ENCODE measurements at regions not wholly inside any gene's neighbourhood (a gene's known extent, or its start where the extent isn't known, plus 50 kb on each side); places are given as distances from the start of the nearest gene placed in this dataset.

GRCh38 chr7:82694022-82694421 is 250.4 kb upstream of the CACNA2D1 start:
- CTCF ChIA-PET = no interaction called here
- BruUV-seq (replicated peaks) = no TSS peak
- Histone ChIP-seq H3K4me2 (ENCODE audit: control insufficient read depth, insufficient read depth) (no peak overlapping the region), H3K79me2 (ENCODE audit: control insufficient read depth, insufficient read depth, low read length) (no peaks in the 10 kb centered on the region), H3K9ac (ENCODE audit: control insufficient read depth, insufficient read depth, low read length) (no peak overlapping the region), H3K4me1 (ENCODE audit: control insufficient read depth, insufficient read depth, low read length) (no peaks in the 10 kb centered on the region), H3K27me3 (replicated peaks in 1 of 2; ENCODE audit: control insufficient read depth in 2 of 2, insufficient read depth in 2 of 2, low read length in 1 of 2) (no peaks in the 10 kb centered on the region), H4K20me1 (ENCODE audit: control insufficient read depth, insufficient read depth) (no peaks in the 10 kb centered on the region), H3K36me3 (ENCODE audit: control insufficient read depth in 2 of 2, insufficient read depth in 2 of 2, low read length in 1 of 2) (no peaks in the 10 kb centered on the region), H3K27ac (ENCODE audit: control insufficient read depth, insufficient read depth) (no peak overlapping the region), H2AFZ (ENCODE audit: control insufficient read depth, low read depth, low read length) (no peak overlapping the region), H3K9me3 (replicated peaks; ENCODE audit: control insufficient read depth, insufficient read depth, low read length) (no peaks in the 10 kb centered on the region), H3K4me3 (no peak overlapping the region)
- no peak for ATAC-seq
- SMC1A ChIA-PET (ENCODE audit: uncharacterized antibody, unreplicated experiment) = interaction anchor here (0.8 to 1.4 kb wide), 3 partner anchors 9 to 29 kb away, joined by 3 read pairs; no protein-coding TSS in a partner anchor
- in situ Hi-C loops (cut with MboI) (no loop called here), intact Hi-C loops (cut with micrococcal nuclease; ENCODE audit: unreplicated experiment) (no loop called here)
- POLR2A ChIA-PET = no interaction called here
- WGBS (ENCODE audit: insufficient coverage, insufficient replicate concordance, low lambda C conversion rate, missing lambda C conversion rate) = 42% methylated on average over 5 of the region's 5 CpGs
- TF ChIP-seq SMARCA5 (IDR thresholded peaks at IDR 0.05) = no peak
- no peak for TF ChIP-seq TARDBP (IDR thresholded peaks at IDR 0.05; ENCODE audit: borderline replicate concordance)
- no peak for TF ChIP-seq RUNX3 (IDR thresholded peaks at IDR 0.05; ENCODE audit: low read length)
- TF ChIP-seq HSF1 (IDR thresholded peaks at IDR 0.05; ENCODE audit: low read depth, low read length) = no peak
- TF ChIP-seq CUX1 (IDR thresholded peaks at IDR 0.05; ENCODE audit: insufficient replicate concordance, low read depth, low read length) = no peak
- no peak for TF ChIP-seq ATF7 (IDR thresholded peaks at IDR 0.05; ENCODE audit: low read depth)
- no peak for TF ChIP-seq PBX3 (IDR thresholded peaks at IDR 0.05; ENCODE audit: insufficient replicate concordance, low read depth, low read length)
- no peak for FAIRE-seq
- DNase-seq (ENCODE audit: low read depth, low spot score) = no peak
- RAD21 ChIA-PET (ENCODE audit: unreplicated experiment) = no interaction called here
